ENCODE measurements at regions not wholly inside any gene's neighbourhood (a gene's known extent, or its start where the extent isn't known, plus 50 kb on each side); places are given as distances from the start of the nearest gene placed in this dataset.

GRCh38 chr18:69120833-69121232 is 279.9 kb upstream of the DOK6 start:
- Histone ChIP-seq H3K36me3 (ENCODE audit: control insufficient read depth in 2 of 4, insufficient read depth in 4 of 4, low read length in 3 of 4) (no peaks in the 10 kb centered on the region), H3K79me2 (ENCODE audit: control insufficient read depth in 1 of 2, insufficient read depth in 2 of 2, low read length in 2 of 2) (no peaks in the 10 kb centered on the region), H2BK120ac (replicated peaks; ENCODE audit: low read depth, low read length) (no peak overlapping the region), H2BK12ac (ENCODE audit: low read depth, low read length) (no peak overlapping the region), H3K9me3 (ENCODE audit: insufficient read depth in 2 of 2, low read depth in 1 of 2, low read length in 1 of 2) (no peaks in the 10 kb centered on the region), H3K14ac (ENCODE audit: insufficient read length) (no peak overlapping the region), H2BK20ac (ENCODE audit: low read length) (no peak overlapping the region), H3K18ac (ENCODE audit: extremely low read depth, low read length) (no peak overlapping the region), H2BK15ac (ENCODE audit: low read length) (no peak overlapping the region), H3K79me1 (ENCODE audit: low read depth, low read length) (no peaks in the 10 kb centered on the region), H3K4ac (replicated peaks; ENCODE audit: insufficient read length, low read depth, low read length) (no peak overlapping the region), H3K27ac (ENCODE audit: low read depth, low read length) (no peak overlapping the region), H4K5ac (ENCODE audit: insufficient read length, low read depth, low read length) (no peak overlapping the region), H2AFZ (ENCODE audit: low read length) (no peak overlapping the region), H3K4me2 (ENCODE audit: insufficient read depth in 1 of 2, low read depth in 2 of 2, low read length in 2 of 2) (no peak overlapping the region), H3K4me3 (ENCODE audit: extremely low read depth in 1 of 4, insufficient read depth in 2 of 4, low read depth in 3 of 4, low read length in 4 of 4) (no peak overlapping the region), H3K4me1 (replicated peaks in 1 of 4; ENCODE audit: control insufficient read depth in 3 of 4, insufficient read depth in 4 of 4, low read length in 3 of 4) (no peaks in the 10 kb centered on the region), H4K91ac (replicated peaks; ENCODE audit: insufficient read length, low read length) (no peak overlapping the region), H4K8ac (ENCODE audit: extremely low read depth, insufficient read depth, low read length) (no peak overlapping the region), H4K20me1 (replicated peaks in 1 of 2; ENCODE audit: control insufficient read depth in 1 of 2, insufficient read depth in 2 of 2, low read length in 2 of 2) (no peaks in the 10 kb centered on the region), H2BK5ac (ENCODE audit: low read depth, low read length) (no peak overlapping the region), H3K27me3 (replicated peaks in 1 of 4; ENCODE audit: control insufficient read depth in 3 of 4, extremely low read depth in 1 of 4, insufficient read depth in 3 of 4, low read length in 3 of 4) (no peaks in the 10 kb centered on the region), H2AK5ac (ENCODE audit: low read depth, low read length) (no peak overlapping the region), H3K23ac (ENCODE audit: insufficient read length) (no peak overlapping the region), H3K9ac (replicated peaks in 1 of 4; ENCODE audit: extremely low read depth in 1 of 4, low read depth in 3 of 4, low read length in 3 of 4) (no peak overlapping the region), H3K23me2 (ENCODE audit: low read depth, low read length) (no peaks in the 10 kb centered on the region), H3K56ac (replicated peaks; ENCODE audit: insufficient read length, low read depth, low read length) (no peak overlapping the region)
- FAIRE-seq = no peak
- DNase-seq (ENCODE audit: low read depth in 1 of 2, low spot score in 2 of 2) = no peak
- 85% methylated on average over 2 of the region's 2 CpGs; no CpG with 5 or more reads in 1 of the 2 experiments for WGBS, 2 experiments (ENCODE audit: extremely low coverage in 1 of 2, insufficient coverage in 1 of 2, insufficient read length in 1 of 2, insufficient replicate concordance in 2 of 2, low coverage in 1 of 2, low lambda C conversion rate in 2 of 2, missing lambda C conversion rate in 1 of 2)
- no peak for TF ChIP-seq ASH2L (IDR thresholded peaks at IDR 0.05; ENCODE audit: low read length)
- TF ChIP-seq GTF2F1 (IDR thresholded peaks at IDR 0.05; ENCODE audit: borderline replicate concordance, low read depth, low read length) = no peak
- TF ChIP-seq HDAC6 (IDR thresholded peaks at IDR 0.05; ENCODE audit: low read depth, low read length) = no peak
- no peak for TF ChIP-seq SIX5 (IDR thresholded peaks at IDR 0.05; ENCODE audit: low read depth, low read length)
- no peak for TF ChIP-seq SP1 (IDR thresholded peaks at IDR 0.05; ENCODE audit: low read depth, low read length)
- TF ChIP-seq KDM5A (IDR thresholded peaks at IDR 0.05; ENCODE audit: low read length) = no peak
- TF ChIP-seq JUND (IDR thresholded peaks at IDR 0.05; ENCODE audit: low read length) = no peak
- no peak for TF ChIP-seq EZH2 (IDR thresholded peaks at IDR 0.05; ENCODE audit: low read depth, low read length, severe bottlenecking)
- no peak for TF ChIP-seq CTCF (IDR thresholded peaks at IDR 0.05; ENCODE audit: control extremely low read depth in 1 of 3, insufficient read depth in 1 of 3, low read depth in 1 of 3, low read length in 3 of 3)
- TF ChIP-seq SUZ12 (IDR thresholded peaks at IDR 0.05; ENCODE audit: low read length) = no peak
- POLR2A ChIA-PET (ENCODE audit: partially characterized antibody) = no interaction called here
- CTCF ChIA-PET (ENCODE audit: partially characterized antibody) = no interaction called here

Data from H1 (cell line).